HG03095 (cell line): ENCODE measurements at regions not wholly inside any gene's neighbourhood (a gene's known extent, or its start where the extent isn't known, plus 50 kb on each side); places are given as distances from the start of the nearest gene placed in this dataset.

Experiments
- ATAC-seq: cut with Tn5 transposase; IDR thresholded peaks from one replicate; pipeline ENCODE4 v1.9.1; 2021; ENCODE audit warnings: moderate library complexity; ENCODE audit not compliant: unreplicated experiment

DNA sequence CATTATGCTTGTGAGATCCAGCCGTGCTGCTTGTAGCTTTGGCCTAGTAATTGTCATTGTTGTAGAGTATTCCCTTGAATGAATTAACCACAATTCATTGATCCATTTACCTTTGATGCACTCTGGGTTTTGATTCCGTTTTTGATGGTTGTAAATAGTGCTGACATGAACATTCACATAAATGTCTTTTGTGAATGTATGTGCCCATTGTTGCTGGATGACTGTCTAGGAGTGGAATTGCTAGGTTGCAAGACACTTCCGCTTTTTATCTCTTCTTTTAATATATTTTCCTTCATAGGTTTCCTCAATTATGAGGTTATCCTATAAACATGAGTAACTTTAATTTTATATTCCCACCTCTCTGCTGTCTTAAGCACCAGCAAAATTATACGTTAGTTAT is 104.8 kb upstream of the CCDC68 start:
- no peak for ATAC-seq

DNA sequence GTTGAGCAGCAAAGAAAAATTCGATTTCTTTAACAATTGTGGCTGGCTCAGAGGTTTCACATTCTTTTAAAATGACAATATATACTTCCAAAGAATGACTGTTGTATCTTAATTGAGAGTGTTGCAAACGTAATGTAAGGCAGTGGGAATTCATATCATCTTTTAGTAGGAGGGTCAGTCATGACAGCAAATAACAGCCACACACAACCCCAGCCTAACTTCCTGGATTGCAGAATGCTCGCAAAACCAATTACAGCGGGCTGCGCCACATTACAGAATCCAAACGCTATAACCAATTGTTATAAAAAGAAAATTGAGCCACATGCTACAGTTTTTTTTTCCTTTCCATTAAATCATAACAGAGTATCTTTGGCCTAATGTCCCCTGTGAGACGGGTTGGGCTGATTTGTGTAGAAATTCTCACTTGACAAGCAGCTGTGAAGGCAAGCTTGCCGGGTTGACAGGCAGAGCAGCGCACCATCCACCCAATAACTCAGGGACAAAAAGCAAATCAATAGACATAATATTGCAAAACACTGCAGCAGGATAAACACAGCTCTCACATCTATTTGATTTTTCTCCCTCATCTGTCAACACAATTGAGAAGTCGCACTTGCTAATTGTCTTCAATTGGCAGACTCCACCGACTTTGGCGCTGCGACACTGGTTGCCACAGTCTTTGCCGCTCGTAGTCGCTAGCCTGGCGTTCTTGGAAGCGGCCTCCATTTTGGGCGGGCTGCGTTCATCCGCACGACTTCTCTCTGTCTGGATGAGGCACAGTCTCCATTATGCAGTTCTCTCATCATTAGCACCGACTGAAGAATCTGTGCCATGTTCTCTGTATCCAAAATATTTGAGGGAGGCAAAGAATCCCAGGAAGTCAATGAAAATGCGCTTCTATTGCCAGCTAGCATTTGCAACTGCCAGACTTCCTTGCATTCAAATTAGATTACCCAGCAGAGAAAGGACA is 95.0 kb upstream of the CCDC68 start:
- no peak for ATAC-seq

DNA sequence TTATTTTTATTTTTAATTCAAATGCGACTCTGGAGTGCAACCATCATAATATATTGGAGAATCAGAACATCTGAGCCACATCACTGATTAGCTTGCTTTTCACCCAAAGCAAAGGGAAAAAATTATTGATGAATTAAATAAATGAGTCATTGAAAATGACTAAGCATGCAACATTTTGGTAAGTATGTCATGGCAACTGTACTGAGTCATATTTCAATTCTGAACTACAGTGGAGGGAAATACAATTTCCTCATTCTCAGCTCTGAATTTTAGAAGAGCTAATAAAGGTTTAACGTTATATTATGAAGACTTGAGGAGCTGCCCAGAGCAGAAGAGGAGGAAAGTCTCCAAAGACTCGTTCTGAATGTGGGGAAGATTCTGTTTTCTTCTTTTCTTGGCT is 89.6 kb upstream of the CCDC68 start:
- ATAC-seq: no peak

DNA sequence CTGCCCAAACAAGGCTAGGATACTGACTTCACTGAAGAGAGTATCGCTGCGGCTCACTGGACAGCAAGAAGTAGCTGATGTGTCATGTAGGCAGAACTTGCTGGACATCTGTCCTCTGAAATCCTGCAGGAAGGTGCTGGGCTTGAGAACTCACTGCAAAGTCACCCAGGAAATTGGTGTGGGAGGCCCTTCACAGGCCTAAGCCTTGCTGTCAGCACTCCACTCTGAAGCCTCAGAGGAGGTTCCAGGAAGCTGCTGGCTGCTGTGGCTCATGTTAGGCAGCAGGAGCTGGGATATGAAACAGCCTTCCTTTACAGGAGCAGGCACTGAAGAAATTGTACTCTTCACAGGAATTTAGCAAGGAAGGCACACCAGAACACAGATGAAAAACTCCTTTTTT is 88.3 kb upstream of the CCDC68 start:
- ATAC-seq: no peak

DNA sequence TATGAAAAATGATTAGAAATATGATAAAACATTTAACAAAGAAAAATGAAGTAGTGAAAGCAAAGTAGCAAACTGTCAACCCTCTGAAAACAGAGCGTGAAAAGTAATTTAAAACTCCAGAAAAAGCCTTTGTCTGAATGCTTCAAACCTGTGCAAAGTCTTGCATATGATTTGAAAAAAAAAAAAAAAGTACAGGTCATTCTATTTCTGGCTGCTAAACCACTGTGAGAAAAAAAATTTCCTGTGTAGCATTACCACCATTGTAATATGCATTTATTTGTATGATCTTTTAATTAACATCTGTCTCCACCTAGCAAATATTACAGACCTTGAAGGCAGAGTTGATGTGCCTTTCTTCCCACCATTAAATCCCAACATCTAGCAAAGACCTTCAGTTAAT is 82.1 kb upstream of the CCDC68 start:
- ATAC-seq: no peak

DNA sequence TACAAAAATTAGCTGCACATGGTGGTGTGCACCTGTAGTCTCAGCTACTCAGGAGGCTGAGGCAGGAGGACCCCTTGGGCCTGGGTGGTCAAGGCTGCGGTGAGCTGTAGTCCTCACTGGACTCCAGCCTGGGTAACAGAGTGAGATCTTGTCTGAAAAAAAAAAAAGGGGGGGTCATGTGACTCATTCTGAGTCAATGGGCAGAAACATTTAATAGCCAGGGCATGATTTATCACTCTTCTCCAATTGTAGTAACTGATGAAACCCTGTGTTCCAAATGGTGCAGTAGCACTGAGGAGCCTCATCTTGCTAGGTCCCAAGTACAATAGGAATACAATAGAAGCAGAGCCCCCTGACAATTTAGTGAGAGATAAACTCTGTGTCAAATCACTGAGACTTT is 78.9 kb upstream of the CCDC68 start:
- ATAC-seq: no peak

DNA sequence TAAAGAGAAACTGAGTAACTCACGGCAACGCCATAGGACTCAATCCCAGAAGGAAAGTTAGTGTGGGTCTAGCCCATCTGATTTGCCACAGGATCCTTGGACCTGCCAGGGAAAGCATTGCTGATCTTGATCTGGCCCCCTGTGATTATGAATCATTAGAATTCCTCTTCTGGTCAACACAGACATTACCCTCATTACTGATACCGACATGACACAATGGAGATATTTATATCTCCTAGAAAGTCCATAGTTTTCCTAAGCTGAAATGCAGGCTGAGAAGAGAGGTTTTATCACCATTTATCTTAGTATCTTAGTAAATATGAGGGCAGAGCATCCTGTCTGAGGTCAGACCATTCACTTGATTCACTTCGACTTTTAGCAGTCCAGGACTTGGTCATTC is 75.5 kb upstream of the CCDC68 start:
- ATAC-seq: no peak

DNA sequence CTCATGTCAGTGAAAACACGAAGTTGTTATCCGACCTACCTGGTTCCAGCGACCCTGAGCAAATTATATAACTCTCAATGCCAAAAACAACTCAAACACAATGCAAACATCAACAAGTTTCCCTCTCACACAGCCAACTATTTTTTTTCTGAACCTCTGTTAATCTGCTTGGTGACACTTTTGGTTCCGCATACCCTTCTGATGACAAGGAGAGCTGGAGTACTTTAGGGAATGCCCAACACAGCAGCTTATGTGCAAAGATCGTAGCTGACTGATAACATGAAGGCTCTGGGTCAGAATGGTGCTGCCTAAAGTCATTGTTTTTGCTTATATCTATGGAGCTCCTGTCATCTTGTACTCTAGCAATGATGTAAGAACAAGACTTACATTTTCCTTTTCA is 72.7 kb upstream of the CCDC68 start:
- ATAC-seq: no peak

DNA sequence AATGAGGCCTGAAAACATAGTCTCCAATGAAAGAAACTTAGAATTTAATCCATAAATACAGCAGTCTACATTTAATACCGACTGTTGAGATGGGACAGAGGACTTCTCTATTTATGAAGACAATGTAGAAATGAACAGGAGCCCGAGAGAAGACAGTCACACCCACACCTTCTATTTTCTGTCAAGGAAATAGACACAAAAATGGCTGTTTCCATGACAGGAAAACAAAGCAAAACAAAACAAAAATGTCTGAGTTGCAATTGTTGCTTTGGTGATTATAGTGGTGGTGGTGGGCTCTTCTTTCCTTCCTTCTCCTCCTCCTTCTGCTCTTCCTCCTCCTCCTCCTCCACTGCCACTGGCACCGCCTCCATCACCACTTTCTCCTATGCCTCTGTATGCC is 72.3 kb upstream of the CCDC68 start:
- no peak for ATAC-seq

DNA sequence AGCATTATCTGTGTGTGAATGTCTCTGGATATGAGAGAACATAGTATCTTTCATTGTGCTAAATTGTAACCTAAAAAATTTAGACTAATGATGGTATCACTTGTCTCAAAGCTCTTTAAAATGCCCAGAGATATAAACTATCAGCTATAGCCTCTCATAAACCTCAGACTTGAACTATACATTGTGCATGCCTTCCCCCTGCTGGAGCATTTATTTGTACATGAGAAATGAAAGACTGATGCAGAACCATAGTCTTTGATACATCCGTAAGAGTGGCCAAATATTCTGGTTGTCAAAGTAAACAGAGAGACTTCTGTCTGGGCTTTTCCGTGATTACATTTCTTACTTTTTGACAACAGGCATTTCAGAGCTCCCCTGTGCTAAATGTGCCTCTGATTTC is 71.9 kb upstream of the CCDC68 start:
- no peak for ATAC-seq

DNA sequence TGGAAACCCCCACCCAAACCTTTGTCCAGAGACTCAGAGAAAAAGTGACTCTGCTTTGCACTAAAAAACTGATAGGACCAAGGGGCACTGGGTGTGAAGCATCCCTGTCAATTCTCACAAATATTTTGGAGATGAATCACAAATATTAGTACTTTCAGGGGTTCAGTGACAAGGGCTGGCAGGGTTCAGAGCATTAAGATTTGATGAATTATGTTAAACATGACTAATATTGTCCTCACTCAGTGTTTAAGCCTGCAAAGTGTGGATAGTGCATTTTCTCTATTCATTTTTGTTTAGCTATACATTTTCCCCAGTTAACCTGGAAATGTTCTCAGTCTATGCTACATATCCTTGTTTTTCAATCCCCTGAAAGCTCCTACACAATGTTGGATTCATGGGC is 65.3 kb upstream of the CCDC68 start:
- no peak for ATAC-seq

DNA sequence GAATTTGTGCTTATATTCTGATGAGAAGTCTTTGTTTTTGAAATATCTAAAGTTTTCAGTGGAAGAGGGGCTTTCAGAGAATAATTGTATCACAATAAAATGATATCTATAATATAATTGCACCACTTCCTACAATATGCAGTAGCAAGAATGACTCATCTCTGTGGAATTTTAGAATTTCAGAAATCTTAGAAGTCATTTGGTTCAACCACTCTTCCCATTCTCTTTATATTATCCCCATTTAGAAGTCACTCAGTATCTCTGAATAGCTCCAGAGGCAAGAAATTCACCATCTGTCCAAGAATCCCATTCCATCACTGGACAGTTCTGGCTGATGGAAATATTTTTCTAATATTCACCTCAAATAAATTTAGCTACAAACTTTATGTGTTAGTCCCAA is 59.3 kb upstream of the CCDC68 start:
- ATAC-seq: no peak

DNA sequence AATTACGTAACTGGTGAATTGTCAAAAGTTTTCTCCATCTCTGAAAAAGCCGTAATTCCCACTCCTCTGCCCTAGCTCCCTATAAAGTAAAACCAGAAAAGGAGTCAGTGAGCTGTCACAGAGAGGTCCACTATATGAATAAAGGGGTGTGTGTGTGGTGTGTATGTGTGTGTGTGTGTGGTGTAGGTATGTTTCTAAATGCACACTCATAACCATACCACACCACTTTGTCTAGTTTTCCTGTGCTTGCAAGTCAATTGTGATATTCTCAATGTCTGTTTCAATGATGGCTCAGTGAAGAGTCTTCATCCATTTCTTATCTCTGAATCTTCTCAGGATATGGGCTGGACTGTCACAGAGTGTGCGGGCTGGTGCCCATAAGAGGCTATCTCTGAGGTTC is 54.8 kb upstream of the CCDC68 start:
- no peak for ATAC-seq

DNA sequence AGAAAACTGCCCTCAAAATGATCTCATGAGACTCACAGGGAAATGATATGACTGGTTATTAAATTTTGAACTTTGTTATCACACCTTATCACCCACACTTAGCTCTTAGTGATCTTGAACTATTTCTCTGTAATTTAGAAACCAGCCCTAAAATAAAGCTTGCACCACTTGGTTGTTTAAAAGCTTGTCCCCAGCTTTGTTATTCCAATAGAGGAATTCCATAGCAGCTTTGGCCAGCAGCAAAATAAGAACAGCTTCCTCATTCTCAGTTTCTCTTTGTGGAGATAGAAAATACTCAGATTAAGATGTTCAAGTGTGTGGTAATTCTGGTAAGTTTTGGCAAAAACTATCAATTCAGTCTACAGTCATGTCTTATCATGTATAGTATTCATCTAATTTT is 54.4 kb upstream of the CCDC68 start:
- no peak for ATAC-seq

DNA sequence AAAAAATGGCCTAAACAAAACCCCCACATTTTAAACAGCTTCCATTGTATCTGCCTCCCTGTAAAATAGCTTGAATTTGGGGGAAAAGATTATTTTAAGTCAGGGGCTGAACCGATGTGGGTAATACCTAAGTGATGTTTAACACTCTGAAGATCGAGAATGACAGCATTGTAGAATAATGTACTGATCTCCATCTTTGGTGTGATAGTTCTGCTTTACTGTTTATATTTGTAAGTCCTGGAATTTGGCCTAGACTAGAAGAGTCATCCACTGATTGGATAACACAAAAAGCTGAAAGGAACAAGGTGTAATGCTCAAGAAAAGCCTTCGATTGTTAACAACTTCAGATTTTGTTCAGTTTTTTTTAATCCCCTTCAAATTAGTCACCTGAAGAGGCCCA is 53.8 kb upstream of the CCDC68 start:
- ATAC-seq: no peak

DNA sequence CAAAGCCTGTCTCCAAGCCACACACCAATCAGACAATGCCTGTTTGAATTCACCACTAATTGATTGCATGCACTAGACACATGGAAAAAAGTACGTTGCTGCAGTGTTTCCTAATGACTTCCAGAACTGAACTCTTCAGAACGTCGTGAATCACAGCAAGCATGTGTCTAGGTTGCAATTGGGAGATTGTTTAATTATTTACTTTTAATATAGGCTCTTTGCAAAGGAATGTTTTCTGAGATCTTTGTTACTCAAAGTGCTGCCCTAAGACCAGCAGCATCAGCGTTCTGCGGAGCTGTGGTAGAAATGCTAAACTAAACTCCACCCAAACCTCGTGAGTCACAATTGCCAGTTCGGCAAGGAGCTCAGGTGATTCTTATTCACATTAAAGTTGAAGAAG is 52.7 kb upstream of the CCDC68 start:
- ATAC-seq: no peak
